ENCODE measurements at regions not wholly inside any gene's neighbourhood (a gene's known extent, or its start where the extent isn't known, plus 50 kb on each side); places are given as distances from the start of the nearest gene placed in this dataset.

DNA sequence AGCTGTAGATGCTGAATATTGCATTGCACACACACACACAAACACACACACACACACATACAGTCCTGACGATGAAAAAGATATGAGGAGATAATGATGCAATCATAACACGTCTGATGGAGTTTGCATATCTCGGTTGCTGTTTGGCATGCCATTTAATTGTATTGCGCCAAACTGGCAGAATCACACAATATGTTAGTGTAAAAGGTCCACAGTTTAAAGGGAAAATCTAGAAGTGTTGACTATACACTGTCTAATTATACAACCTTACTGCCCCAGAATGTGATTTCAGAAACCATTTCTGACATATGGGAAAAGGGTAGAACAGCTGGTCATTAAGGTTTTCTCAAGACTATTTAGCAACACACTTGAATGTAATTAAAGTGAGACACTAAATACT is 123.7 kb upstream of the PROX1 start:
- Histone ChIP-seq H3K4me3 (ENCODE audit: low read length) (no peak overlapping the region), H3K27me3 (ENCODE audit: insufficient read depth, low read depth, low read length) (no peaks in the 10 kb centered on the region), H3K9me2 (ENCODE audit: insufficient read depth, low read length) (no peaks in the 10 kb centered on the region), H2AFZ (ENCODE audit: low read depth, low read length) (no peak overlapping the region), H3K36me3 (ENCODE audit: insufficient read depth, low read length) (no peaks in the 10 kb centered on the region), H3K4me2 (ENCODE audit: low read length) (no peak overlapping the region), H3F3A (ENCODE audit: insufficient read depth, low read length, poor library complexity, severe bottlenecking) (no peaks in the 10 kb centered on the region), H3K9ac (ENCODE audit: low read length) (no peak overlapping the region), H3K79me2 (replicated peaks; ENCODE audit: insufficient read depth, low read length) (no peaks in the 10 kb centered on the region), H3K27ac (ENCODE audit: low read length) (no peak overlapping the region), H3K9me3 (ENCODE audit: low read length) (no peaks in the 10 kb centered on the region), H4K20me1 (ENCODE audit: insufficient read depth) (no peaks in the 10 kb centered on the region)
- TF ChIP-seq, protein P1, sequence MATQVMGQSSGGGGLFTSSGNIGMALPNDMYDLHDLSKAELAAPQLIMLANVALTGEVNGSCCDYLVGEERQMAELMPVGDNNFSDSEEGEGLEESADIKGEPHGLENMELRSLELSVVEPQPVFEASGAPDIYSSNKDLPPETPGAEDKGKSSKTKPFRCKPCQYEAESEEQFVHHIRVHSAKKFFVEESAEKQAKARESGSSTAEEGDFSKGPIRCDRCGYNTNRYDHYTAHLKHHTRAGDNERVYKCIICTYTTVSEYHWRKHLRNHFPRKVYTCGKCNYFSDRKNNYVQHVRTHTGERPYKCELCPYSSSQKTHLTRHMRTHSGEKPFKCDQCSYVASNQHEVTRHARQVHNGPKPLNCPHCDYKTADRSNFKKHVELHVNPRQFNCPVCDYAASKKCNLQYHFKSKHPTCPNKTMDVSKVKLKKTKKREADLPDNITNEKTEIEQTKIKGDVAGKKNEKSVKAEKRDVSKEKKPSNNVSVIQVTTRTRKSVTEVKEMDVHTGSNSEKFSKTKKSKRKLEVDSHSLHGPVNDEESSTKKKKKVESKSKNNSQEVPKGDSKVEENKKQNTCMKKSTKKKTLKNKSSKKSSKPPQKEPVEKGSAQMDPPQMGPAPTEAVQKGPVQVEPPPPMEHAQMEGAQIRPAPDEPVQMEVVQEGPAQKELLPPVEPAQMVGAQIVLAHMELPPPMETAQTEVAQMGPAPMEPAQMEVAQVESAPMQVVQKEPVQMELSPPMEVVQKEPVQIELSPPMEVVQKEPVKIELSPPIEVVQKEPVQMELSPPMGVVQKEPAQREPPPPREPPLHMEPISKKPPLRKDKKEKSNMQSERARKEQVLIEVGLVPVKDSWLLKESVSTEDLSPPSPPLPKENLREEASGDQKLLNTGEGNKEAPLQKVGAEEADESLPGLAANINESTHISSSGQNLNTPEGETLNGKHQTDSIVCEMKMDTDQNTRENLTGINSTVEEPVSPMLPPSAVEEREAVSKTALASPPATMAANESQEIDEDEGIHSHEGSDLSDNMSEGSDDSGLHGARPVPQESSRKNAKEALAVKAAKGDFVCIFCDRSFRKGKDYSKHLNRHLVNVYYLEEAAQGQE (IDR thresholded peaks at IDR 0.05; ENCODE audit: borderline replicate concordance): no peak
- TF ChIP-seq RAD21 (conservative IDR thresholded peaks at IDR 0.05) (no peak), SMC3 (conservative IDR thresholded peaks at IDR 0.05; ENCODE audit: poor library complexity) (no peak)

DNA sequence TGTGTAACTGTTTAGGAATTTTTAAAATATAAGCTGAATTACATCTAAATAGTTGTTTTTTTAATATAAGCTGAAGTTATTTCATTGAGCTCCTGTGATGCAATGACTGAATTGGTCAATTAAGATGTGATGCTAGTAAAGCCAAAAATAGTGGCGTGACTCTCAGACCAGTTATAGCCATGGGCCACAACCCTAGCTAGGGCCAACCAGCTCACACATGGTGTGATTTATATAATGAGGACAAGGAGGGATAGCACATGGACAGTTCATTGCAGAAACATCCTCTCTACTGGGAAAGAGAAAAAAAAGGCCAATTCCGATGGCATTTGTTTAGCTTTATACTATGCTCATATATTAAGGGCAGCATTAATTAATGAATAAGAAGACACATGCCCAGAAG is 119.3 kb upstream of the PROX1 start:
- no peak overlapping the region for H3K4me2 ChIP-seq (ENCODE audit: low read length)
- no peak for TF ChIP-seq SMC3 (conservative IDR thresholded peaks at IDR 0.05; ENCODE audit: poor library complexity)
- no peak for TF ChIP-seq EZH2 (IDR thresholded peaks at IDR 0.05; ENCODE audit: borderline replicate concordance, insufficient read depth, low read length, poor library complexity, severe bottlenecking)
- TF ChIP-seq, protein P1 (IDR thresholded peaks at IDR 0.05; ENCODE audit: borderline replicate concordance): no peak
- no peak for TF ChIP-seq EP300 (conservative IDR thresholded peaks at IDR 0.05; ENCODE audit: poor library complexity, severe bottlenecking)
- TF ChIP-seq, protein P2, sequence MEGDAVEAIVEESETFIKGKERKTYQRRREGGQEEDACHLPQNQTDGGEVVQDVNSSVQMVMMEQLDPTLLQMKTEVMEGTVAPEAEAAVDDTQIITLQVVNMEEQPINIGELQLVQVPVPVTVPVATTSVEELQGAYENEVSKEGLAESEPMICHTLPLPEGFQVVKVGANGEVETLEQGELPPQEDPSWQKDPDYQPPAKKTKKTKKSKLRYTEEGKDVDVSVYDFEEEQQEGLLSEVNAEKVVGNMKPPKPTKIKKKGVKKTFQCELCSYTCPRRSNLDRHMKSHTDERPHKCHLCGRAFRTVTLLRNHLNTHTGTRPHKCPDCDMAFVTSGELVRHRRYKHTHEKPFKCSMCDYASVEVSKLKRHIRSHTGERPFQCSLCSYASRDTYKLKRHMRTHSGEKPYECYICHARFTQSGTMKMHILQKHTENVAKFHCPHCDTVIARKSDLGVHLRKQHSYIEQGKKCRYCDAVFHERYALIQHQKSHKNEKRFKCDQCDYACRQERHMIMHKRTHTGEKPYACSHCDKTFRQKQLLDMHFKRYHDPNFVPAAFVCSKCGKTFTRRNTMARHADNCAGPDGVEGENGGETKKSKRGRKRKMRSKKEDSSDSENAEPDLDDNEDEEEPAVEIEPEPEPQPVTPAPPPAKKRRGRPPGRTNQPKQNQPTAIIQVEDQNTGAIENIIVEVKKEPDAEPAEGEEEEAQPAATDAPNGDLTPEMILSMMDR (IDR thresholded peaks at IDR 0.05; ENCODE audit: poor library complexity, severe bottlenecking): no peak
- no peak for TF ChIP-seq POLR2AphosphoS5 (IDR thresholded peaks at IDR 0.05)
- TF ChIP-seq RAD21 (conservative IDR thresholded peaks at IDR 0.05): no peak
- TF ChIP-seq MXI1 (conservative IDR thresholded peaks at IDR 0.05; ENCODE audit: poor library complexity, severe bottlenecking): no peak
- no peak for TF ChIP-seq TAF1 (IDR thresholded peaks at IDR 0.05; ENCODE audit: low read depth)
- no peaks in the 10 kb centered on the region for H3F3A ChIP-seq (ENCODE audit: insufficient read depth, low read length, poor library complexity, severe bottlenecking)

More for the DNA sequence above, 119.3 kb upstream of the PROX1 start:
- H2AFZ ChIP-seq (ENCODE audit: low read depth, low read length): no peak overlapping the region
- no peaks in the 10 kb centered on the region for H3K9me2 ChIP-seq (ENCODE audit: insufficient read depth, low read length)
- no peaks in the 10 kb centered on the region for H3K27me3 ChIP-seq (ENCODE audit: insufficient read depth, low read depth, low read length)
- no peak overlapping the region for H3K4me3 ChIP-seq (ENCODE audit: low read length)
- H4K20me1 ChIP-seq (ENCODE audit: insufficient read depth): no peaks in the 10 kb centered on the region
- H3K9ac ChIP-seq (ENCODE audit: low read length): no peak overlapping the region
- H3K27ac ChIP-seq (ENCODE audit: low read length): no peak overlapping the region
- H3K9me3 ChIP-seq (ENCODE audit: low read length): no peaks in the 10 kb centered on the region
- no peaks in the 10 kb centered on the region for H3K36me3 ChIP-seq (ENCODE audit: insufficient read depth, low read length)
- no peaks in the 10 kb centered on the region for H3K79me2 ChIP-seq (replicated peaks; ENCODE audit: insufficient read depth, low read length)
